Neural progenitor cell (in vitro differentiated cells): ENCODE measurements at regions not wholly inside any gene's neighbourhood (a gene's known extent, or its start where the extent isn't known, plus 50 kb on each side); places are given as distances from the start of the nearest gene placed in this dataset.

ENCODE experiments used
- EZH2 ChIP-seq: fragments of 200-600 bp; sonication (generic); IDR thresholded peaks from 2 replicates; pipeline ENCODE4 v1.6.1; 2017; ENCODE audit warnings: antibody characterized with exemption, mild to moderate bottlenecking, moderate library complexity
- EZH2phosphoT487 ChIP-seq: fragments of 200-600 bp; sonication (generic); IDR thresholded peaks from 2 replicates; pipeline ENCODE4 v1.6.1; 2017; ENCODE audit warnings: antibody characterized with exemption

DNA sequence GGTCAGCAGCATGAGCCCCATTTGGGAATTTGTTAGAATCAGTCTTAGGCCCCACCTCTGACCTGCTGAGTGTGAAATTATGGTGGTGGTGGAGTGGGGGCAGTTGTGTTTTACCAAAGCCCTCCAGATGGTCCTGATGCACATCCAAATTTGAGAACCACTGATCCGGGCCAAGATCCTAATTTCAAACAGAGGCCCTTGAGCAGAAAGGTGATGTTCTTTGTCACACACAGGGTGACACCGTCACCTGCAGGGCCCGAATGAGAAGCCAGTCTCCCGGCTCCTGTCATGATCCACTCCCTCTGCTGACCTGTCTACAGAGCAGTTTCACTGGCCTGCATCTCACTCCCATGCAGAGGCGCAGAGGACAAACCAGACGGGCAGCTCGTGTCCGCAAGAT, 129.9 kb downstream of the TRIM43 start:
- TF ChIP-seq EZH2, result no peak
- no peak for TF ChIP-seq EZH2phosphoT487
